Skeletal muscle satellite cell (primary cell): ENCODE measurements at regions not wholly inside any gene's neighbourhood (a gene's known extent, or its start where the extent isn't known, plus 50 kb on each side); places are given as distances from the start of the nearest gene placed in this dataset.
"Not testable (repeated sequence)": the region's sequence is repeated elsewhere in the genome, so short reads cannot be mapped to it uniquely, and the experiment has no call there.

Experiments used
- H3K27me3 ChIP-seq: 2 replicates; pipeline ENCODE4 v1.7.0; 2013; ENCODE audit warnings: low read length; ENCODE audit not compliant: control insufficient read depth, insufficient read depth
- H3K36me3 ChIP-seq: 2 replicates; pipeline ENCODE4 v1.7.0; 2013; ENCODE audit warnings: mild to moderate bottlenecking, control low read depth, low read length; ENCODE audit not compliant: insufficient read depth
- H3K4me1 ChIP-seq: 2 replicates; pipeline ENCODE4 v1.7.0; 2013; ENCODE audit warnings: low read length; ENCODE audit not compliant: control insufficient read depth, insufficient read depth
- H3K4me2 ChIP-seq: 2 replicates; pipeline ENCODE4 v1.7.0; 2013; ENCODE audit warnings: mild to moderate bottlenecking, low read length
- H3K4me3 ChIP-seq: 2 replicates; pipeline ENCODE4 v1.7.0; 2013; ENCODE audit warnings: low read length
- H3K9ac ChIP-seq: 2 replicates; pipeline ENCODE4 v1.7.0; 2013; ENCODE audit warnings: mild to moderate bottlenecking, low read depth, low read length, moderate library complexity
- H3K9me3 ChIP-seq: replicated peaks from 2 replicates; pipeline ENCODE4 v1.7.0; 2013; ENCODE audit warnings: mild to moderate bottlenecking, control low read depth, low read length

- Histone ChIP-seq H3K9me3 (no peaks in the 10 kb centered on the region), H3K4me2 (no peak overlapping the region), H3K4me1 (no peaks in the 10 kb centered on the region), H3K9ac (no peak overlapping the region), H3K36me3 (no peaks in the 10 kb centered on the region), H3K27me3 (no peaks in the 10 kb centered on the region), H3K4me3 (no peak overlapping the region)
These were observed 164.0 kb downstream of the PDCD6IP start for GRCh38 chr3:33962396-33962795.

- H3K36me3 ChIP-seq = not testable (repeated sequence)
These were observed 171.8 kb downstream of the PDCD6IP start for GRCh38 chr3:33970180-33970579.

GRCh38 chr3:33971055-33971454 lies 172.6 kb downstream of the PDCD6IP start:
- H3K36me3 ChIP-seq = no peaks in the 10 kb centered on the region
- H3K4me2 ChIP-seq = no peak overlapping the region
- no peaks in the 10 kb centered on the region for H3K27me3 ChIP-seq
- no peaks in the 10 kb centered on the region for H3K9me3 ChIP-seq
- no peak overlapping the region for H3K9ac ChIP-seq
- H3K4me3 ChIP-seq = no peak overlapping the region
- H3K4me1 ChIP-seq = no peaks in the 10 kb centered on the region

More at GRCh38 chr3:33970180-33970579, 171.8 kb downstream of the PDCD6IP start:
- H3K4me2 ChIP-seq, H3K9me3 ChIP-seq, H3K4me1 ChIP-seq, H3K4me3 ChIP-seq, H3K9ac ChIP-seq, H3K27me3 ChIP-seq: not testable (repeated sequence)

GRCh38 chr3:33975463-33975862 lies 177.0 kb downstream of the PDCD6IP start:
- no peak overlapping the region for H3K4me3 ChIP-seq
- no peak overlapping the region for H3K4me2 ChIP-seq
- no peaks in the 10 kb centered on the region for H3K27me3 ChIP-seq
- H3K4me1 ChIP-seq = no peaks in the 10 kb centered on the region
- H3K36me3 ChIP-seq = no peaks in the 10 kb centered on the region
- no peak overlapping the region for H3K9ac ChIP-seq
- no peaks in the 10 kb centered on the region for H3K9me3 ChIP-seq

DNA sequence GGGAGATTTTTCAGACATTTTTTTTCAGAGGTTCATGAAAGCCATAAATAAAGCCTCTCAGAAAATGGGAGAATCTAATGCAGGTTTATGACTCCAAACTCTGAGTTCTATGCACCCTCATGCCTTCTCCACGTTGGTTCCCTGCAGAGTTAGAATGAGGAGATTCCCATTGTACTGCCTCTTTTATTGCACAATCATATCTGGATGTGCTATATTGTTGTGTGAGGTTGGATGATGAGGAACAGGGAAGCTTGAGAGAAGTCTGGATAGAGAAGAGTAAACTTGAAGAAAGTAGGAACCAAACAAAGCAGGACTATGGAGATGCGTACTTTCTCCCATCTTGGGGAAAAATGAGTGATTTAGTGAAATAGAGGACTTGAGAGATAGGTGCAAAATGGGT lies 178.8 kb downstream of the PDCD6IP start:
- H3K4me2 ChIP-seq = no peak overlapping the region
- no peaks in the 10 kb centered on the region for H3K36me3 ChIP-seq
- no peaks in the 10 kb centered on the region for H3K27me3 ChIP-seq

DNA sequence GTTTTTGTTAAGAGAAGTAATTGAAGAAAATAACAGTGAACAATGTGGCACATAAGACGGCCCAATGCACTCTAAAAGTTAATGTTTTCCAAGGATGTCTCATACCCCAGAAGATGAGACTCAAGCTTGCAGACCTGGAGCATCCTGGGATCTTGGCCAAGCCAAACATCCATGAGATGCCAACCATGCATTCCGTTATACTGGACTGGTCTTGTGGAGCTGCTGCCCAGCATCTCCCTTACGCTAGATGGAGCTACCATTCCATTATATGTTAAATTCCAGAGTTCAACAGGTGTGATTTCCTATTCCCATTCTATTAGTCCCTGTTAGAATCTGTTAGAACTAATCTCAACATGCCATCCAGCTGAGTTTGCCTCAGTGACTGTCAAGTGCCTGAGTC lies 181.8 kb downstream of the PDCD6IP start:
- Histone ChIP-seq H3K4me1 (no peaks in the 10 kb centered on the region), H3K36me3 (no peaks in the 10 kb centered on the region), H3K4me2 (no peak overlapping the region), H3K27me3 (no peaks in the 10 kb centered on the region), H3K9ac (no peak overlapping the region), H3K4me3 (no peak overlapping the region), H3K9me3 (no peaks in the 10 kb centered on the region)

More for the DNA sequence above, 178.8 kb downstream of the PDCD6IP start:
- Histone ChIP-seq H3K9me3 (no peaks in the 10 kb centered on the region), H3K4me3 (no peak overlapping the region), H3K4me1 (no peaks in the 10 kb centered on the region), H3K9ac (no peak overlapping the region)

DNA sequence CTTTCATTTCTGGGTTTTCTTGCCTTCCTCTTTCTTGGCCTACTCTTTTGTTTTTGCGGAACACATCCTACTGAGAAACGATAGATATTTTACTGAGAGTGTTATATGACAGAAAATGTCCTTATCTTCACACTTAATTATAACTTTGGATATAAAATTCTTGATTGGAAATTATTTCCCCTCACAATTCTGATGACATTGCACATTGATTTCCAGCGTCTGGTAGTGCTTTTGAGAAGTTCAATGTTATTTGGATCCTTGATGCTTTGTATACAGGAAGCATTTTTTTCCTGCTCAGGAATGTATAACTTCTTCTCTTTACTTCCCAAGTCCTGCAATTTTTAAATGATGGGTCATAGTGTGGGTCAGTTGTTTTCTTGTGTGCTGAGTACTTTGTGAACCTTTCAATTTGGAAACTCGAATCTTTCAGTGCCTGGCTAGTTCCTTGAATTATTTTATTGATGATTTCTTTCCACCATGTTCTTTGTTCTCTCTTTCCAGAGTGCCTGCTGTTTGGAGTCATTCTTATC lies 183.9 kb downstream of the PDCD6IP start:
- no peaks in the 10 kb centered on the region for H3K36me3 ChIP-seq
- H3K4me1 ChIP-seq = no peaks in the 10 kb centered on the region

DNA sequence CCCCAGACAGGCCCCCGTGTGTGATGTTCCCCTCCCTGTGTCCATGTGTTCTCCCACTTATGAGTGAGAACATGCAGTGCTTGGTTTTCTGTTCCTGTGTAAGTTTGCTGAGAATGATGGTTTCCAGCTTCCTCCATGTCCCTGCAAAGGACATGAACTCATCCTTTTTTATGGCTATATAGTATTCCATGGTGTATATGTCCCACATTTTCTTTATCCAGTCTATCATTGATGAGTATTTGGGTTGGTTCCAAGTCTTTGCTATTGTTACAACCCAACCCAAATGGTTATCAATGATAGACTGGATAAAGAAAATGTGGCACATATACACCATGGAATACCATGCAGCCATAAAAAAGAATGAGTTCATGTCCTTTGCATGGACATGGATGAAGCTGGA lies 184.5 kb downstream of the PDCD6IP start:
- not testable (repeated sequence) for H3K4me2 ChIP-seq, H3K36me3 ChIP-seq, H3K27me3 ChIP-seq, H3K4me1 ChIP-seq, H3K9me3 ChIP-seq, H3K9ac ChIP-seq, H3K4me3 ChIP-seq

More for the DNA sequence above, 183.9 kb downstream of the PDCD6IP start:
- no peak overlapping the region for H3K9ac ChIP-seq
- H3K4me3 ChIP-seq = no peak overlapping the region
- H3K9me3 ChIP-seq = no peaks in the 10 kb centered on the region
- no peaks in the 10 kb centered on the region for H3K27me3 ChIP-seq
- no peak overlapping the region for H3K4me2 ChIP-seq

GRCh38 chr3:33989229-33989628 lies 190.8 kb downstream of the PDCD6IP start:
- Histone ChIP-seq H3K9me3 (no peaks in the 10 kb centered on the region), H3K4me3 (no peak overlapping the region), H3K9ac (no peak overlapping the region), H3K4me2 (no peak overlapping the region), H3K27me3 (peaks cover 13% of the 10 kb centered on the region), H3K36me3 (no peaks in the 10 kb centered on the region), H3K4me1 (no peaks in the 10 kb centered on the region)

- Histone ChIP-seq H3K4me2 (no peak overlapping the region), H3K27me3 (peaks cover 13% of the 10 kb centered on the region), H3K4me1 (no peaks in the 10 kb centered on the region), H3K9ac (no peak overlapping the region), H3K4me3 (no peak overlapping the region), H3K9me3 (no peaks in the 10 kb centered on the region), H3K36me3 (no peaks in the 10 kb centered on the region)
These were observed 193.2 kb downstream of the PDCD6IP start for GRCh38 chr3:33991673-33992072.

- Histone ChIP-seq H3K27me3 (peaks cover 9% of the 10 kb centered on the region), H3K9ac (no peak overlapping the region), H3K4me2 (no peak overlapping the region), H3K4me3 (no peak overlapping the region), H3K9me3 (no peaks in the 10 kb centered on the region), H3K36me3 (no peaks in the 10 kb centered on the region), H3K4me1 (no peaks in the 10 kb centered on the region)
These were observed 195.2 kb downstream of the PDCD6IP start for GRCh38 chr3:33993631-33994030.

DNA sequence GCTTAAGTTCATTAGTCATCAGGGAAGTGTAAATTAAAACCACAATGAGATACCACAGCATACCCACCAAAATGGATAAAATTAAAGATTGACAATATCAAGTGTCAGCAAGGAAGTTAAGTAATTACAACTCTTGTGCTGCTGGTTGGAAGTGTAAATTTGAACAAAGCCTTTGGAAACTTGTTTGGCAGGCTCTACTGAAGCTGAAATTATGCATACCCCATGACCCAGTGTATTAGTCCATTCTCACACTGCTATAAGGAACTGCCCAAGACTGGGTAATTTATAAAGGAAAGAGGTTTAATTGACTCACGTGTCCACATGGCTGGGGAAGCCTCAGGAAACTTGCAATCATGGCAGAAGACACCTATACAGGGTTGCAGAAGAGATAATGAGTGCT lies 196.1 kb downstream of the PDCD6IP start:
- no peaks in the 10 kb centered on the region for H3K36me3 ChIP-seq
- no peak overlapping the region for H3K4me2 ChIP-seq
- peaks cover 8% of the 10 kb centered on the region for H3K27me3 ChIP-seq
- no peaks in the 10 kb centered on the region for H3K9me3 ChIP-seq
- H3K4me1 ChIP-seq = no peaks in the 10 kb centered on the region
- no peak overlapping the region for H3K9ac ChIP-seq
- H3K4me3 ChIP-seq = no peak overlapping the region
